ENCODE measurements at regions not wholly inside any gene's neighbourhood (a gene's known extent, or its start where the extent isn't known, plus 50 kb on each side); places are given as distances from the start of the nearest gene placed in this dataset.

DNA sequence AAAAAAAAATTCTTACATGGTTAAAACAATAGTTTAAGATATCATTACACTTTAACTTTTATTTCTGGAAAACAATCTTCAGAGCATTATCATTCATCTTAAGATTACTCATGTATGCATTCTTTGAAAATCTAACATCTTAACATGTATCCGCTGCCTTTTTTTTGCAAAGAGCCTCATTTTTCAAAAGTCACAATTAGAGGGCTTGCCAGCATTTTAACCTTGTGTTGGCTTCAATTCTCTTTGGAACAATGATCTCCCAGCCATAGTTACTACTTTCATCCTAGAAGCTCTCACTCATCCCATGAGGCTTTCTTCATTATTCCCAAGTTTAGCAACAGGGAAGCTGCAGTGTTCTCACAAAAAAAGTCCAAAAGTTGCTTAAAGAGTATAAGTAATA, 330.8 kb downstream of the BCKDHB start:
- Mint-ChIP-seq H3K27ac (ENCODE audit: unreplicated experiment) (no peak overlapping the region), H3K36me3 (ENCODE audit: insufficient read depth, unreplicated experiment) (no peaks in the 10 kb centered on the region), H3K27me3 (ENCODE audit: unreplicated experiment) (no peaks in the 10 kb centered on the region), H3K9me3 (ENCODE audit: low read depth, unreplicated experiment) (peaks cover 2% of the 10 kb centered on the region), H3K4me1 (ENCODE audit: low read depth, unreplicated experiment) (peaks cover 35% of the 10 kb centered on the region), H3K4me3 (ENCODE audit: low read depth, unreplicated experiment) (no peak overlapping the region)
- intact Hi-C loops (cut with micrococcal nuclease; ENCODE audit: unreplicated experiment): no loop called here
- no TSS peak for BruUV-seq (replicated peaks)
- CTCF ChIA-PET: no interaction called here
- no peak for DNase-seq
- TF ChIP-seq CTCF (IDR thresholded peaks at IDR 0.05; ENCODE audit: unreplicated experiment): no peak

GRCh38 chr6:80436663-80437062, 330.2 kb downstream of the BCKDHB start:
- Mint-ChIP-seq H3K9me3 (ENCODE audit: low read depth, unreplicated experiment) (peaks cover 2% of the 10 kb centered on the region), H3K36me3 (ENCODE audit: insufficient read depth, unreplicated experiment) (no peaks in the 10 kb centered on the region), H3K4me3 (ENCODE audit: low read depth, unreplicated experiment) (no peak overlapping the region), H3K27me3 (ENCODE audit: unreplicated experiment) (no peaks in the 10 kb centered on the region), H3K27ac (ENCODE audit: unreplicated experiment) (no peak overlapping the region), H3K4me1 (ENCODE audit: low read depth, unreplicated experiment) (peaks cover 32% of the 10 kb centered on the region)
- BruUV-seq (replicated peaks): no TSS peak
- intact Hi-C loops (cut with micrococcal nuclease; ENCODE audit: unreplicated experiment): no loop called here
- CTCF ChIA-PET: no interaction called here
- TF ChIP-seq CTCF (IDR thresholded peaks at IDR 0.05; ENCODE audit: unreplicated experiment): no peak
- no peak for DNase-seq

- intact Hi-C loops (cut with micrococcal nuclease; ENCODE audit: unreplicated experiment): no loop called here
- Mint-ChIP-seq H3K27ac (ENCODE audit: unreplicated experiment) (no peak overlapping the region), H3K36me3 (ENCODE audit: insufficient read depth, unreplicated experiment) (no peaks in the 10 kb centered on the region), H3K4me1 (ENCODE audit: low read depth, unreplicated experiment) (peaks cover 20% of the 10 kb centered on the region), H3K27me3 (ENCODE audit: unreplicated experiment) (no peaks in the 10 kb centered on the region), H3K4me3 (ENCODE audit: low read depth, unreplicated experiment) (no peak overlapping the region), H3K9me3 (ENCODE audit: low read depth, unreplicated experiment) (peaks cover 2% of the 10 kb centered on the region)
- no peak for DNase-seq
- TF ChIP-seq CTCF (IDR thresholded peaks at IDR 0.05; ENCODE audit: unreplicated experiment): no peak
- CTCF ChIA-PET: no interaction called here
- BruUV-seq (replicated peaks): no TSS peak
These were observed 329.0 kb downstream of the BCKDHB start for GRCh38 chr6:80435457-80435856.

DNA sequence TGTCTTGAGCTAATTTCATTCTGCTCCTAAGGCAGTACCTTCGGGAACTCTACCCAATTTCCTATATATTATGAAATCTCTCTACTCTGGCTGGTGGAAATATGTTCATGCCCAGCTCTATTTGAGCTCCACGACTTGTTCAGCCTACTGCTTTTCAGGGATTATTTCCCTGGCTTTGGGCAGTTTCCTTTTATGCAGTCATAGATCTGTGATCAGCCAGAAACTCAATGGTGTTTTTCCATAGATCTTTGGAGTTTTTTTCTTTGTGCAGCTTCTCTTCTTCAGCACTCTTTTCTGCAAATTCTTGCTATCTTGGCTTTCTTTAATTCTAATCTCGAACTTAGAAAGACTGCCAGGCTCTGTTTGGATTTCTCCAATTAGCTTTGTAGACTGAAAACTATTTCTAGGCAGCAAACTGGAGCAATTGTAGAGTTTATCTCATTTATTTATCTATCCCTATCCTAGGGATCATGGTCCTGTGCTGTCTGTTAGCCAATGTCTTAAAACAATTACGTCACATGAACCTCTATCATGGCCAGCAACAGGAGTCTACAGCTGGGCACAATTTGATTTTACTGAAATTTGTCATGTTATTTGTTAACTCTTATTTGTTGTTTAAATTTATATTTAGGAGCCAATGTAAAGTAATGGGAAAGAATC, 328.4 kb downstream of the BCKDHB start:
- Mint-ChIP-seq H3K9me3 (ENCODE audit: low read depth, unreplicated experiment) (peaks cover 2% of the 10 kb centered on the region), H3K4me3 (ENCODE audit: low read depth, unreplicated experiment) (no peak overlapping the region), H3K36me3 (ENCODE audit: insufficient read depth, unreplicated experiment) (no peaks in the 10 kb centered on the region), H3K27me3 (ENCODE audit: unreplicated experiment) (no peaks in the 10 kb centered on the region), H3K4me1 (ENCODE audit: low read depth, unreplicated experiment) (peaks cover 13% of the 10 kb centered on the region), H3K27ac (ENCODE audit: unreplicated experiment) (no peak overlapping the region)
- intact Hi-C loops (cut with micrococcal nuclease; ENCODE audit: unreplicated experiment): no loop called here
- no TSS peak for BruUV-seq (replicated peaks)
- CTCF ChIA-PET: no interaction called here
- TF ChIP-seq CTCF (IDR thresholded peaks at IDR 0.05; ENCODE audit: unreplicated experiment): no peak
- DNase-seq: no peak

Data from Calu3 (cell line).